IPS-11a (cell line): ENCODE measurements at regions not wholly inside any gene's neighbourhood (a gene's known extent, or its start where the extent isn't known, plus 50 kb on each side); places are given as distances from the start of the nearest gene placed in this dataset.

Experiments
- H3K4me3 ChIP-seq: one replicate; pipeline ENCODE4 v1.5.1; 2013; ENCODE audit warnings: low read depth, low read length, control low read depth

DNA sequence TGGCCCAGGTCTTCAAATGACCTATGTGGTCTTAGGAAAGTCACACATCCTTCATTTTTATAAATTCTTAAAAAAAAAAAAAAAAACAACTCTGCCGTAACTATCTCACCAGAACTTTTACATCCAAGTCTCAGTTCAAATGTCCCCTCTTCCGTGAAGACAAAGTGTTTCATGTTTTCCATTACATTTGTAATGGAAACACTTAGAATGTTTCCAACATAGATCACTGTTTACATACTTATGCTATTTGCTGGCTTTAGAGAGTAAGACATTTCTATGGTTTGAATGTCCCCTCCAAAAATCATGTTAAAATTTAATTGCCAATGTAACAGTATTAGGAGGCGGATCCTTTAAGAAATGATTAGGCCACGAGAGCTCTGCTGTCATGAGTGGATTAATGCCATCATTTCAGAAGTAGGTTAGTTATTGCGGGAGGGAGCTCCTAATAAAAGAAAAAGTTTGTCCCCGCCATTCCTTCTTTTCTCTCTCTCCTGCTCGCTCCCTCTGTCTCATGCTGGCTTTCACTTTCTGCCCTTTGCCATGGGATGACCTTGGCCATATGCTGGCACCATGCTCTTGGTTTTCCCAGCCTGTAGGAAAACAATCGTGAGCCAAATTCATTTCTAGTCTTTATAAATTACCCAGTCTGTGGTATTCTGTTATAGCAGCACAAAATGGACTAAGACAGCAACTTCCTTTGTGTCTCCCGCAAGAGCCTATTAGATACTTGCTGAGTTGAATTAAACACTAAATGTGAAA is 887.8 kb upstream of the SOX9 start:
- H3K4me3 ChIP-seq: no peak overlapping the region

DNA sequence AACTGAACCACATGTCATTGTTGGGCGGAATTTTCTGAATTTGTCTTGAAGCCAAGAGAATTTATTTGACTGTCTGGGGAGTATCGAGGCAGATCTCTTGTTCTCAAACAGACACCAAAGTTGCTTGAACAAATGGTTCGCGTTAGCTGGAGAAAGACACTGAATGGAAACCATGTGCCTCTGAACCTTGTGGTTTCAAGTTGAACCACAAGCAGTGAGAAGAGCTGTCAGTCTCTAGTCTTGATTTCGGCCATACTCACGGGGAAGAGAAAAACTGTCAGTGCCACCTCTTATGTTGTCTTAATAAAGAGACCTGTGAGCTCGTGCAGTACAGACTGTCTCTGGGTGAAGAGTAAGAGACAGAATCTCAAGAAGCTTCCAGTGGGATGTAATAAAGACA is 886.5 kb upstream of the SOX9 start:
- no peak overlapping the region for H3K4me3 ChIP-seq

- no peak overlapping the region for H3K4me3 ChIP-seq
Observed at GRCh38 chr17:71237903-71238538, 882.8 kb upstream of the SOX9 start.

DNA sequence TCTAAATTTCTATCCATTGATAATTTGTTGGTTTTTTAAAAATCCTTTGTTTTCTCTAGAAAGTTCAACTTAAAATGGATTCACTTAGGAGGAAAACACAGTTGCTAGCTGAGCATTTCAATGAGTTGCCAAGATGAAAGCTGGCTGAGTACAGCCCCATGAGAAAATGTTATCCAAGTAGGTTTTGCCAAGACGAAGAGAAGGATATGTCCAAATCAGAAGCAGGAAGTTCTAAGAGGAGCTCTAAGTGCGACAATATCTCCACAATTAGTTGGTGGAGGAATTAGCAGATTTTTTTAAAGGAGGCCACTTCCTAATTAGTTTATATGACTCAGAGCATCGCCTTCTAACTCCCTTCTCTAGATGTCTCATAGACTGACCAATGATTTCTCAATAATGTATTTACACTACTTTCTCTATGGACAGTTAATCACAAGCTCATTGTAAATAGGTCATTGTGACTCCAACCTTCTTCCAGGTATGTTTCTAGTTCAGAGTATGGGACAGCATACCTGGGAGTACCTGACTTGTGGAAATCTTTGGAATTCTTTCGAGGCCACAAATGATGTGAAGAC is 873.3 kb upstream of the SOX9 start:
- H3K4me3 ChIP-seq: no peak overlapping the region

- no peak overlapping the region for H3K4me3 ChIP-seq
Observed at GRCh38 chr17:71251276-71251675, 869.5 kb upstream of the SOX9 start.

- no peak overlapping the region for H3K4me3 ChIP-seq
Observed at GRCh38 chr17:71251951-71252350, 868.9 kb upstream of the SOX9 start.

DNA sequence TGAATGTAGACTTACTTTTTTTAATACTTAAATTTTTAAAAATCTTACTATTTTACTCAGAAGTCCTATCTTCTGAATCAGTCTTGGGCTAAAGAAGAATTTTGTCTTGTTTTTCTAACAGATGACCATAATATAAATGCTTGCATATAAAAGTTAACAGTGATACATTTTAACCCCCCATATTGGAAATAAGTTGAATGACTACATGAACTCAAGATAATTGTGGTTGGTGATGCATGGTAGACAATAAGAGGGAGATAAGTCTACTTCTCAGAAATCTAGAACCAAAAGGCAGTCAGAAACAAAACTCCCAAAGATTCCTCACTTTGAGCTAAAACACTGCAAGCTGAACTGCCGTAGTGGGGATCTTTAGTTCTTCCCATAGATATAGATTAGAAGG is 868.4 kb upstream of the SOX9 start:
- no peak overlapping the region for H3K4me3 ChIP-seq

DNA sequence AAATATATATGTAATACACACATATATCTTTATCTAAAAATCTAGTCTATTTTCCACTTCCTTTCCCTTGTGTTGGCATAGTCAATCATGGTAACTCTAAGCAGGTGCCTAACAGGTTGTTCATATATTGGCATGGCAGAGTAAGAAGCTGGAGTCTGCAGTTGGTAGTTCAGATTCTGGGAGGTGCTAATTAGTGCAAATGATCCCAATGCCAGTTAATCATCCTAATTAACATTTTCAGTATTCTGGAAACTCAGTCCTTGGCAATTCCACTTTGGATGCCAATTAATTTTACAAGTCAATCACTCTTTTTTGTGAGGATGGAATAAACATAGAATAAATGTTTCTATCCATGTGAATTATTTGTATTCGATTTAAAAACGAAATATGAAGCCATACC is 863.7 kb upstream of the SOX9 start:
- no peak overlapping the region for H3K4me3 ChIP-seq

GRCh38 chr17:71260366-71260940 is 860.4 kb upstream of the SOX9 start:
- H3K4me3 ChIP-seq: no peak overlapping the region

- no peak overlapping the region for H3K4me3 ChIP-seq
Observed at GRCh38 chr17:71262586-71262985, 858.2 kb upstream of the SOX9 start.

GRCh38 chr17:71267668-71268067 is 853.2 kb upstream of the SOX9 start:
- H3K4me3 ChIP-seq: no peak overlapping the region

DNA sequence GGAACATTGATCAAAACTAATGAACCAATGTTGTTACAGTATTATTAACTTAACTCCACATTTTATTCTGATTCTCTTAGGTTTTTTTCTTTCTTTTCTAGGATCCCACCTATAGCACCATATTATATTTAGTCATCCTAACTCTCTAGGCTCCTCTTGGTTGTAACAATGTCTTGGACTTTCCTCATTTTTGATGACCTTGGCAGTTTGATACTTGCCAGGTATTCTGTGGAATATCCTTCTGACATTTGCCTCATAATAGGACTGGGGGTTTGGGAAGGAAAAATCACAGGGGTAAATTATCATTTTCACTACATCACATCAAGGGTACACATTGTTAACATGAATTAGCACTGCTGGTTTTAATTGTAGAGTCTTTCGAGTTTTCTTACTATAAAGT is 851.6 kb upstream of the SOX9 start:
- no peak overlapping the region for H3K4me3 ChIP-seq

DNA sequence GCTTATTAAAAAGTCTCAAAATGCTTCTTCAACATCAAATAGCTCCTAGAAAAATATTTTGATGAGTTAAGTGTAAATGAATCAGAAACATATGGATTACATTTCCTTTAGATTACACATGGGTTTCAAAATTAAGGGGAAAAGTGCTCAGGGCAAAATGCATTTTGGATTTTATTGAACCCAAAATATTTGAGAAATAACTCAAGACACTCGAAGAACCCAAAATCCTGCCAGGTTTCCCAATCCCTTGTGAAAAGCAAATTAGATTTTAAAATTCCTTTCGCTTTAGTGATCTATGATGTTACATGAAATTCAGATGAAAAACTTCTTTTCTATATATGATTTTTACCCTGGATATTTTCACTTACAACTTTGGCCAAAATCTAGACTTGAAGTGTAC is 847.4 kb upstream of the SOX9 start:
- no peak overlapping the region for H3K4me3 ChIP-seq

DNA sequence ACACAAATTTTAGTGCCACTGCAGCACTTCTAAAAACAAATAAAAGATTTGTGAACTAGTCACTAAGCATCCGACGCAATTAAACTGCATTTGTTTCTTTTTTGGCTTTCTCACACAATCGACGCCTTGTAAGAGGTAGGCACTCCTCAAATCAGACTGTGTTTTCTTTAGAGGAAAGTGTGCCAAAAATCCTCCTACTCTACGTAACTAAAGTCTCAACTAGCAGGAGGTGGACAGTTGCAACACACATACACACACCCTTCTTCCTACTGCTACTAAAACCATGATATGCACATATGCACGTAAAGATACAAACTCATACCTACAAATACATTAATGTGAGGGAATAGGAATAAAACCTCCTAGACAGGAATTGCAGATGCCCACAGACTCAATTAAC is 844.7 kb upstream of the SOX9 start:
- H3K4me3 ChIP-seq: no peak overlapping the region

DNA sequence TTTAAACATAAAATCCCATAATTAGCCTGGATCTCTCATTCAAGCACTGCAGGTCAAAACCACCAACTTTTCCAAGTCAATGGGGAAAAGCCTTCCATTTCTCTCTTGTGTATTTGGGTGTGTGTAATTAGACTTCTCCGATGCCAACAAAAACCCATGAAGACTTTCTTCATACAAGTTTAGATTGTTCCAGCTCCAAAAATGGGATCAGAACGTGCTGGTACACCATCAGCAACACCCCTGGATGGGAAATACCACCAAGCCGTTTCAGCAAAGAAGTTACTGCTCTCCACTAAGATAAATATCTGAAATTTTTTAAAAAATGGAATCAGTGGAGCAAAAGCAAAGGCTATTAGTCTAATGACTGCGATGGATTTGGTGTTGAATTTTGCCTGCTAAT is 837.3 kb upstream of the SOX9 start:
- H3K4me3 ChIP-seq: no peak overlapping the region

DNA sequence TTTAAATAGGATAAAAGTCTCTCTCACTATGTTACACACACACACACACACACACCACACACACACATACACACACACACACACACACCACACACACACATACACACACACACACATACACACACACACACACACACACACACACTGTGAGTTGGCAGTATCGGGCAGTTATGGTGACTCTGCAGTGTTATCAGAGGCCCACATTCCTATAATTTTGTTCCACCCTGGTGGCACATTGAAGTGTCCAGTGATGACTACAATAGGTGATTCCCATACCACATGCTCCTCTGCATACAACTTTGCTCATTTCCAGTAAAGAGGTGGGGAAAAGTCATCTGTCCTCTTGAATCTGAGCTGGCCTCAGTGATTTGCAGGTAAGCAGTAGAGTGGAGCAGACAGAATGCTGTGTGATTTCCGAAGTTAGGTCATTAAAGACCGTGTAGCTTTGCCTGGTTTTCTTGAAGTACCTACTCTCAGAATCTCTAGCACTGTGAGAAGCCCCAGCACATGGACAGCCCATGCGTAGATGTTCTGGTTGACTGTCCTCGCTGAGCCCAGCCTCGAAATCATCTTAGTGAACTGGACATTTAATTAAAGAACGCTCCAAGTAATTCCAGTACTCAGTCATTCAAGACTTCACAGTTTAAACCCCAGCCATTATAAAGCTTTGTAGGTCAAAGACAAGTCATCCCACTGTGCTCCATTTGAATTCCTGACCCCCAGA is 836.6 kb upstream of the SOX9 start:
- no peak overlapping the region for H3K4me3 ChIP-seq

DNA sequence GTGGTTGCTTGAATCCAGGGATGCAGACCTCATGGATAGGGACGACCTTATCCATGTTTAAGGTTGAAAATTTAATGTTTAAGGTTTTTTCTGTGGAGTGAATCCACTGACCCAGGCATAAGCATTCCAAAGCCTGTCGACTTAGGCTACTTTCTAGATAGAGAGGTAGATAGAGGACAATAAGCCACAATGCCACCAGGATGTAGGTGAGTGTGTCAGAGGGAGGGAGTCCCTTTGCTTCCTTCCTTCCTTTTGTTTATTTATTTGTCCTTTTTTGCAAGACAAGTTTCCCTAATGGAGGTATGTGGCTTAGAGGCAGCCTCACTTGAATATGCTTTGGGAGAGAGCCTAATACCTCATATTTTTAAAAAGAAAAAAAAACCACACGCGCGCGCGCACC is 834.2 kb upstream of the SOX9 start:
- no peak overlapping the region for H3K4me3 ChIP-seq

- H3K4me3 ChIP-seq: no peak overlapping the region
Observed at GRCh38 chr17:71287071-71287823, 833.6 kb upstream of the SOX9 start.

GRCh38 chr17:71292006-71292405 is 828.8 kb upstream of the SOX9 start:
- H3K4me3 ChIP-seq: no peak overlapping the region

GRCh38 chr17:71296005-71296404 is 824.8 kb upstream of the SOX9 start:
- H3K4me3 ChIP-seq: no peak overlapping the region

DNA sequence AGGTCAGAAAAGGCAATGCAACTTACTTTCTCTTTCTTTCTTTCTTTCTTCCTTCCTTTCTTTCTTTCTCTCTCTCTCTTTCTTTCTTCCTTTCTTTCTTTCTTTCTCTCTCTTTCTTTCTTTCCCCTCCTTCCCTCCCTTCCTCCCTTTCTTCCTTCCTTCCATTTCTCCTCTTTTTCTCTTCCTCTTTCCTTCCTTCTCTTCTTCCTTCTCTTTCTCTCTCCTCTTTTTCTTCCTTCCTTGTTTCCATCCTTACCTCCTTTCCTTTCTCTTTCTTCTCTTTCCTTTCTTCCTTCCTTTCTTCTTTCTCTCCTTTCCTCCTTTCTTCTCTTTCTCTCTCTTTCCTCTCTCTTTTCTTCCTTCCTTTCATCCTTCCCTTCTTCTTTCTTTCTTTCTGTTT is 819.8 kb upstream of the SOX9 start:
- no peak overlapping the region for H3K4me3 ChIP-seq
